Lung (tissue), 11 donors: ENCODE measurements at regions not wholly inside any gene's neighbourhood (a gene's known extent, or its start where the extent isn't known, plus 50 kb on each side); places are given as distances from the start of the nearest gene placed in this dataset.

ENCODE experiments used
- ATAC-seq: fragments of 200-7000 bp; cut with Tn5 transposase; one replicate; pipeline ENCODE4 v1.9.1; 2020; ENCODE audit warnings: moderate number of reproducible peaks; ENCODE audit not compliant: insufficient read depth, low FRiP score
- DNase-seq, 3 donors: peaks; one replicate each; pipeline ENCODE4 v3.0.0-alpha.2; 2013 to 2017
- H3K27ac ChIP-seq, 2 donors: one replicate each; pipeline ENCODE4 v1.5.1; 2013; ENCODE audit warnings: mild to moderate bottlenecking in 2 of 2, moderate library complexity in 2 of 2, control low read depth in 1 of 2, inconsistent platforms in 1 of 2, low read depth in 1 of 2, low read length in 1 of 2
- H3K27me3 ChIP-seq, 3 donors: one replicate each; pipeline ENCODE4 v1.5.1; 2013; ENCODE audit warnings: low read length in 2 of 3; ENCODE audit not compliant: control insufficient read depth in 3 of 3, insufficient read depth in 3 of 3
- H3K36me3 ChIP-seq, 4 donors: one replicate each; pipeline ENCODE4 v1.5.1; 2013; ENCODE audit warnings: low read length in 4 of 4, mild to moderate bottlenecking in 1 of 4, moderate library complexity in 1 of 4; ENCODE audit not compliant: control insufficient read depth in 4 of 4, insufficient read depth in 4 of 4
- H3K4me1 ChIP-seq, 5 donors: one replicate each; pipeline ENCODE4 v1.5.1; 2013; ENCODE audit warnings: low read length in 5 of 5, mild to moderate bottlenecking in 2 of 5, moderate library complexity in 1 of 5; ENCODE audit not compliant: control insufficient read depth in 5 of 5, insufficient read depth in 5 of 5
- H3K4me3 ChIP-seq: one replicate; pipeline ENCODE4 v1.5.1; 2013; ENCODE audit warnings: mild to moderate bottlenecking, control low read depth, moderate library complexity
- H3K9ac ChIP-seq, 2 donors: one replicate each; pipeline ENCODE4 v1.5.1; 2013; ENCODE audit warnings: low read length in 2 of 2, control low read depth in 1 of 2; ENCODE audit not compliant: insufficient read depth in 1 of 2
- H3K9me3 ChIP-seq, 4 donors: one replicate each; pipeline ENCODE4 v1.5.1; 2013; ENCODE audit warnings: low read length in 3 of 4, mild to moderate bottlenecking in 1 of 4, moderate library complexity in 1 of 4; ENCODE audit not compliant: control insufficient read depth in 4 of 4, insufficient read depth in 3 of 4
- WGBS, 2 donors: extraction: QIAGEN DNeasy Blood & Tissue Kit; methylation state at CpG; one replicate each; pipeline ENCODE4 v1.1.7; 2013; 5-methylcytosine and 5-hydroxymethylcytosine counted together
- TF ChIP-seq, protein P1 (sequence below): IDR thresholded peaks from 2 replicates; pipeline ENCODE4 v1.5.1; 2012; ENCODE audit warnings: mild to moderate bottlenecking; ENCODE audit errors: control extremely low read depth, extremely low read depth
- donor health status: control.
- donor health status: control.
- donor health status: Bipolar disorder and iron deficiency.
- donor health status: healthy.
- donor health status: DM: yes; HTN: yes; CAD: no.

DNA sequence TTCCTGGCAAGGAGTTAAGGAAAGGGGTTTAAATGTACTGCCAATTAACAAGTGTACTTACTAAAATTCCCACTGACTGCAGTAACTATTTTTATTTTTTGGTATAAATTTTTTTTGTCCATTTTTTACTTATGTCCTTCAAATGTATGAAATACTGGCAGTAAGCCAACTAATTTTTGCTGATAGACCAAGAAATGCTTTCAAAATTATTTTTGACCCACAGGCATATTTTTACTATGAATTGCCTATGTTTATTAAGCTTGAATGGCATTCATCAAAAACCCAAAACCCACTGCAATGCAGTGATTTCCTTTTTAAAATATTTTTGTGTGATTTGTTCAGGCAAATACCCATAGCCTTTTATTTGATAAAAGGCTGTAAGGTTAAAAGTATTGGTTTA, 560.1 kb downstream of the UTRN start:
- Histone ChIP-seq H3K9me3 (no peaks in the 10 kb centered on the region), H3K4me3 (no peak overlapping the region), H3K27me3 (no peaks in the 10 kb centered on the region), H3K9ac (no peak overlapping the region), H3K36me3 (peaks cover 3 to 26% (median 12%) of the 10 kb centered on the region in 4 donors), H3K4me1 (peaks cover 0 to 5% (median 0%) of the 10 kb centered on the region in 5 donors), H3K27ac (no peak overlapping the region)
- ATAC-seq (no peak), DNase-seq (peak in 1 of 3 donors; percentile 17)
- TF ChIP-seq, protein P1, sequence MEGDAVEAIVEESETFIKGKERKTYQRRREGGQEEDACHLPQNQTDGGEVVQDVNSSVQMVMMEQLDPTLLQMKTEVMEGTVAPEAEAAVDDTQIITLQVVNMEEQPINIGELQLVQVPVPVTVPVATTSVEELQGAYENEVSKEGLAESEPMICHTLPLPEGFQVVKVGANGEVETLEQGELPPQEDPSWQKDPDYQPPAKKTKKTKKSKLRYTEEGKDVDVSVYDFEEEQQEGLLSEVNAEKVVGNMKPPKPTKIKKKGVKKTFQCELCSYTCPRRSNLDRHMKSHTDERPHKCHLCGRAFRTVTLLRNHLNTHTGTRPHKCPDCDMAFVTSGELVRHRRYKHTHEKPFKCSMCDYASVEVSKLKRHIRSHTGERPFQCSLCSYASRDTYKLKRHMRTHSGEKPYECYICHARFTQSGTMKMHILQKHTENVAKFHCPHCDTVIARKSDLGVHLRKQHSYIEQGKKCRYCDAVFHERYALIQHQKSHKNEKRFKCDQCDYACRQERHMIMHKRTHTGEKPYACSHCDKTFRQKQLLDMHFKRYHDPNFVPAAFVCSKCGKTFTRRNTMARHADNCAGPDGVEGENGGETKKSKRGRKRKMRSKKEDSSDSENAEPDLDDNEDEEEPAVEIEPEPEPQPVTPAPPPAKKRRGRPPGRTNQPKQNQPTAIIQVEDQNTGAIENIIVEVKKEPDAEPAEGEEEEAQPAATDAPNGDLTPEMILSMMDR: no peak

DNA sequence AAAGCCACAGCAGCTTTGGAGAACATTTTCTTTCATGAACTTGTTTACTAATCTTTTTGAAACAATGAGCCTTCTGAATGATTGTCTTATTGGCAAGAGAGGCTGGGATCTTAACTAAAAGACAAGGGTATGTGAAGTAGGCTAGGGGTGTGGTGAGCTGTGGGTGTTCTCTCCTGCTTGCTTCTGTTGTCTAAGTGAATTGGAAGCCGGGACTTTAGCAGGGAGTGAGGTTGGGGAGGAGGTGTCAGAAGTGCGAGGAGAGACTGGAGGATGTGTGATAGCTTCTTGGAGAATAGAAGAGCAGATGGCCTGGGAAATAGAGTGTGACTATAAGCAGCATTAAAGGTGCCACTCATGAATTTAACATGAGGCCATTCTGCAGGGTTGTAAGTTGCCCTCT, 562.8 kb downstream of the UTRN start:
- Histone ChIP-seq H3K27ac (no peak overlapping the region), H3K36me3 (peaks cover 6 to 18% (median 10%) of the 10 kb centered on the region in 4 donors), H3K27me3 (no peaks in the 10 kb centered on the region), H3K9ac (no peak overlapping the region), H3K4me1 (peaks cover 0 to 5% (median 0%) of the 10 kb centered on the region in 5 donors), H3K4me3 (no peak overlapping the region), H3K9me3 (no peaks in the 10 kb centered on the region)
- TF ChIP-seq, protein P1: no peak
- WGBS, 2 donors: 84 to 86% methylated on average over 2 of the region's 2 CpGs
- ATAC-seq: no peak
- no peak for DNase-seq

DNA sequence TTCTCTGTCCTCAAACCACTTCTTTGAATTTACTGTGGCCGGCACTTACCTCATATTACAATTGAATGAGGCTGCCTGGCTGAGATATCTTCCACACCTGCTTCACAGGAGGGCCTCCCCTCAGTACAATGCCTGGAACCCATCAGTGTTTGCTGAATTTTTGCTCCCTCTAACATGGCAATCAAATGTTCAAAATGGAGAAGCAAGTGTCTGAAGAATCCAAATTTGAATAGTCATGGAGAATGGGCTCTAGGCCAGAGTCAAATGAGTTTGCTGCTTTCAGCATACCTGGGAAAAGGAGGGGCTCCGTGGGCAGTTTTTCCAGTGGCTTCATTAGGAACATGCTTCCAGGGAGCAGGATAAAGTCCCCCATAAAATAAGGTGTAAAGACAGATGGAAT, 564.8 kb downstream of the UTRN start:
- H3K27ac ChIP-seq: no peak overlapping the region
- peaks cover 0 to 5% (median 0%) of the 10 kb centered on the region in 5 donors for H3K4me1 ChIP-seq
- TF ChIP-seq, protein P1: no peak
- no peaks in the 10 kb centered on the region for H3K27me3 ChIP-seq
- no peak for ATAC-seq
- H3K9ac ChIP-seq: no peak overlapping the region
- no peaks in the 10 kb centered on the region for H3K9me3 ChIP-seq
- 84 to 94% methylated on average over 2 of the region's 2 CpGs for WGBS, 2 donors
- no peak overlapping the region for H3K4me3 ChIP-seq
- H3K36me3 ChIP-seq: peaks cover 6 to 21% (median 11%) of the 10 kb centered on the region in 4 donors
- no peak for DNase-seq

DNA sequence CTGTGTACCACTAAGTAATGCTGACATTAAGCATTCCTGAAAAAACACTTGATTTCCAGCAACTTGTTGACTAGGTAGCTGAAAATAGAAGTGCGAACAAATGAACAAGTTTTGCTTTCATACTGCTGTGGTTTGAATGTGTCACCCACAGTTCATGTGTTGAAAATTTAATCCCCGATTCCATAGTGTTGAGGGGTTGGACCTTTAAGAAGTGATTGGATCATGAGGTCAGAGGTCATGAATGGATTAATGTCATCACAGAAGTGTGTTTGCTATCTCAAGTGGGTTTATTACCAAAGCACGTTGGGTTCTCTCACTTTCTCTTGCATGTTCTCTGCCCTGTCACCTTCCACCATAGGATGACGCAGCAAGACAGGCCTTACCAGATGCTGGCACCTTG, 568.5 kb downstream of the UTRN start:
- DNase-seq (no peak), ATAC-seq (no peak)
- 74 to 82% methylated on average over 4 of the region's 4 CpGs for WGBS, 2 donors
- TF ChIP-seq, protein P1: no peak
- Histone ChIP-seq H3K4me3 (no peak overlapping the region), H3K9me3 (no peaks in the 10 kb centered on the region), H3K36me3 (peaks cover 3 to 7% (median 6%) of the 10 kb centered on the region in 4 donors), H3K4me1 (no peaks in the 10 kb centered on the region), H3K9ac (no peak overlapping the region), H3K27me3 (no peaks in the 10 kb centered on the region), H3K27ac (no peak overlapping the region)
